HCT116 (cell line): ENCODE measurements at regions not wholly inside any gene's neighbourhood (a gene's known extent, or its start where the extent isn't known, plus 50 kb on each side); places are given as distances from the start of the nearest gene placed in this dataset.

ENCODE experiments used
- ATAC-seq: fragments of 200-7000 bp; cut with Tn5 transposase; 2 replicates; pipeline ENCODE4 v1.9.1; 2020; ENCODE audit warnings: mild to moderate bottlenecking, moderate library complexity
- BruUV-seq: library from RNA; stranded (reverse); fragments of 400-500 nt; replicated peaks from 2 replicates; lab custom pipeline; 2021; lab: Mats Ljungman, UMichigan
- CTCF ChIA-PET: fragments of 300-600 bp; sonication (Branson Sonifier 250); formaldehyde crosslinking; loops from one replicate; lab custom pipeline; 2021; ENCODE audit warnings: antibody characterized with exemption; lab: Charles Lee
- POLR2A ChIA-PET: fragments of 300-600, 350-600 bp; sonication (Branson Sonifier 250); formaldehyde crosslinking; loops from one replicate; lab custom pipeline; 2021; ENCODE audit warnings: antibody characterized with exemption; lab: Charles Lee
- RAD21 ChIA-PET, 2 experiments: fragments of 300-600 bp; sonication (Branson Sonifier 250); formaldehyde crosslinking; loops; one replicate each; lab custom pipeline; 2023; ENCODE audit warnings: low total read pairs in 2 of 2; ENCODE audit not compliant: uncharacterized antibody in 2 of 2, unreplicated experiment in 2 of 2, low non-redundant PET in 1 of 2; lab: Charles Lee
- DNase-seq: peaks from one replicate; pipeline ENCODE4 v3.0.0-alpha.2; 2010; ENCODE audit warnings: low read depth, low spot score
- H2AFZ ChIP-seq: fragments of 200-600 bp; shearing (Covaris generic), sonication (generic); 2 replicates; pipeline ENCODE4 v1.6.1; 2017; ENCODE audit warnings: low read depth, mixed run types, mixed read lengths, antibody characterized with exemption, low read length; ENCODE audit not compliant: poor library complexity, severe bottlenecking
- H3K27ac ChIP-seq: 2 replicates; pipeline ENCODE4 v1.5.1; 2012; ENCODE audit warnings: low read depth, low read length
- H3K27me3 ChIP-seq: fragments of 200-600 bp; sonication (generic); 2 replicates; pipeline ENCODE4 v1.6.1; 2016; ENCODE audit warnings: mixed run types, low read length, mixed read lengths; ENCODE audit not compliant: insufficient read depth
- H3K36me3 ChIP-seq, 2 experiments: fragments of 200-500 bp in 1 of 2; fragments of 200-600 bp in 1 of 2; sonication (Bioruptor generic) in 1 of 2; sonication (generic) in 1 of 2; 2 replicates each; pipeline versions ENCODE4 v1.5.1 to v1.6.1; 2014 to 2016; ENCODE audit warnings: low read length in 2 of 2, inconsistent platforms in 1 of 2, mixed read lengths in 1 of 2, mixed run types in 1 of 2; ENCODE audit not compliant: insufficient read depth in 2 of 2, control insufficient read depth in 1 of 2
- H3K4me1 ChIP-seq, 2 experiments: fragments of 200-600 bp in 1 of 2; sonication (generic) in 1 of 2; 2 replicates each; pipeline versions ENCODE4 v1.5.1 to v1.6.1; 2012 to 2017; ENCODE audit warnings: low read length in 2 of 2, inconsistent platforms in 1 of 2, mild to moderate bottlenecking in 1 of 2, mixed read lengths in 1 of 2, mixed run types in 1 of 2, moderate library complexity in 1 of 2; ENCODE audit not compliant: insufficient read depth in 2 of 2, control insufficient read depth in 1 of 2
- H3K4me2 ChIP-seq: fragments of 200-600 bp; sonication (generic); 2 replicates; pipeline ENCODE4 v1.6.1; 2017; ENCODE audit warnings: mixed run types, low read length, mixed read lengths
- H3K4me3 ChIP-seq, 2 experiments: fragments of 200-600 bp in 1 of 2; sonication (generic) in 1 of 2; replicated peaks in 1 of 2; 2 replicates each; pipeline ENCODE4 v1.5.1; 2011 to 2016; ENCODE audit warnings: low read length in 2 of 2, control low read depth in 1 of 2, low read depth in 1 of 2, mild to moderate bottlenecking in 1 of 2, mixed read lengths in 1 of 2, mixed run types in 1 of 2
- H3K79me2 ChIP-seq: fragments of 200-600 bp; sonication (generic); 2 replicates; pipeline ENCODE4 v1.6.1; 2017; ENCODE audit warnings: mild to moderate bottlenecking, mixed run types, low read length, moderate library complexity, mixed read lengths; ENCODE audit not compliant: insufficient read depth
- H3K9ac ChIP-seq: fragments of 200-600 bp; sonication (generic); 2 replicates; pipeline ENCODE4 v1.6.1; 2016; ENCODE audit warnings: low read length, mixed read lengths
- H3K9me2 ChIP-seq: fragments of 200-600 bp; sonication (generic), shearing (Covaris generic); 2 replicates; pipeline ENCODE4 v1.6.1; 2017; ENCODE audit warnings: mixed run types, mild to moderate bottlenecking, moderate library complexity; ENCODE audit not compliant: insufficient read depth
- H3K9me3 ChIP-seq, 2 experiments: fragments of 200-500 bp in 1 of 2; fragments of 200-600 bp in 1 of 2; sonication (Bioruptor generic) in 1 of 2; sonication (generic) in 1 of 2; 2 replicates each; pipeline ENCODE4 v1.6.1; 2014 to 2017; ENCODE audit warnings: low read length in 2 of 2, mixed read lengths in 2 of 2, inconsistent platforms in 1 of 2, low read depth in 1 of 2, mild to moderate bottlenecking in 1 of 2, mixed run types in 1 of 2, moderate library complexity in 1 of 2; ENCODE audit not compliant: control insufficient read depth in 1 of 2, insufficient read depth in 1 of 2
- H4K20me1 ChIP-seq: fragments of 200-600 bp; sonication (generic), shearing (Covaris generic); 2 replicates; pipeline ENCODE4 v1.6.1; 2017; ENCODE audit warnings: mixed run types, mild to moderate bottlenecking, moderate library complexity; ENCODE audit not compliant: insufficient read depth
- CBX3 ChIP-seq: IDR thresholded peaks from 2 replicates; pipeline ENCODE4 v1.6.1; 2012; ENCODE audit warnings: low read depth
- CEBPB ChIP-seq: IDR thresholded peaks from 2 replicates; pipeline ENCODE4 v1.6.1; 2012; ENCODE audit warnings: low read depth
- EGR1 ChIP-seq: IDR thresholded peaks from 2 replicates; pipeline ENCODE4 v1.6.1; 2012; ENCODE audit warnings: low read depth
- ELF1 ChIP-seq: IDR thresholded peaks from 2 replicates; pipeline ENCODE4 v1.6.1; 2012; ENCODE audit warnings: low read depth, borderline replicate concordance
- EZH2 ChIP-seq: fragments of 200-600 bp; sonication (generic); IDR thresholded peaks from 2 replicates; pipeline ENCODE4 v1.6.1; 2017; ENCODE audit warnings: antibody characterized with exemption, mixed run types
- EZH2phosphoT487 ChIP-seq: fragments of 200-600 bp; IDR thresholded peaks from 2 replicates; pipeline ENCODE4 v1.6.1; 2018; ENCODE audit warnings: antibody characterized with exemption, borderline replicate concordance
- FOSL1 ChIP-seq: IDR thresholded peaks from 2 replicates; pipeline ENCODE4 v1.6.1; 2012; ENCODE audit warnings: low read depth
- POLR2A ChIP-seq: IDR thresholded peaks from 2 replicates; pipeline ENCODE4 v1.7.0; 2011; ENCODE audit warnings: borderline replicate concordance; ENCODE audit not compliant: insufficient read depth, insufficient read length; ENCODE audit errors: extremely low read depth
- POLR2AphosphoS5 ChIP-seq: IDR thresholded peaks from 2 replicates; pipeline ENCODE4 v1.6.1; 2011; ENCODE audit warnings: mild to moderate bottlenecking, low read depth, low read length, moderate library complexity
- RAD21 ChIP-seq: IDR thresholded peaks from 2 replicates; pipeline ENCODE4 v1.6.1; 2012; ENCODE audit warnings: low read depth, mild to moderate bottlenecking
- SIN3A ChIP-seq: IDR thresholded peaks from 2 replicates; pipeline ENCODE4 v1.6.1; 2012; ENCODE audit warnings: low read depth
- SP1 ChIP-seq: IDR thresholded peaks from 2 replicates; pipeline ENCODE4 v1.6.1; 2012; ENCODE audit warnings: low read depth
- SRF ChIP-seq: IDR thresholded peaks from 2 replicates; pipeline ENCODE4 v1.6.1; 2012; ENCODE audit warnings: low read depth
- TCF7L2 ChIP-seq: IDR thresholded peaks from 2 replicates; pipeline ENCODE4 v1.7.0; 2011; ENCODE audit warnings: borderline replicate concordance, inconsistent platforms; ENCODE audit not compliant: insufficient read depth, insufficient read length; ENCODE audit errors: extremely low read depth
- ZFX ChIP-seq: fragments of 450-650 bp; IDR thresholded peaks from 2 replicates; pipeline ENCODE4 v1.6.1; 2017
- ZNF274 ChIP-seq: fragments of 200-500 bp; sonication (Bioruptor generic); IDR thresholded peaks from 2 replicates; pipeline ENCODE4 v1.6.1; 2014; ENCODE audit warnings: mild to moderate bottlenecking, low read depth, low read length, inconsistent platforms
- intact Hi-C: fragments of 100-400 bp; cut with micrococcal nuclease; formaldehyde crosslinking; loops from 2 replicates; pipeline ENCODE4 v1.10.0; 2022
- TF ChIP-seq, protein P1 (sequence below), 3 experiments: fragments of 200-600 bp in 1 of 3; sonication (generic) in 1 of 3; IDR thresholded peaks in 2 of 3; conservative IDR thresholded peaks in 1 of 3; 2 replicates each; pipeline ENCODE4 v1.5.1; 2012 to 2017; ENCODE audit warnings: low read depth in 2 of 3, low read length in 2 of 3, antibody characterized with exemption in 1 of 3, borderline replicate concordance in 1 of 3, control low read depth in 1 of 3, mild to moderate bottlenecking in 1 of 3, mixed read lengths in 1 of 3, mixed run types in 1 of 3, moderate library complexity in 1 of 3; ENCODE audit not compliant: insufficient read depth in 1 of 3
- TF ChIP-seq, protein P2 (sequence below): IDR thresholded peaks from 2 replicates; pipeline ENCODE4 v1.6.1; 2012
- TF ChIP-seq, protein P3 (sequence below): IDR thresholded peaks from 2 replicates; pipeline ENCODE4 v1.6.1; 2011; ENCODE audit warnings: mild to moderate bottlenecking, low read length, moderate library complexity; ENCODE audit not compliant: insufficient replicate concordance; ENCODE audit errors: extremely low read depth
- TF ChIP-seq, protein P4 (sequence below): IDR thresholded peaks from 2 replicates; pipeline ENCODE4 v1.6.1; 2012; ENCODE audit warnings: low read depth

DNA sequence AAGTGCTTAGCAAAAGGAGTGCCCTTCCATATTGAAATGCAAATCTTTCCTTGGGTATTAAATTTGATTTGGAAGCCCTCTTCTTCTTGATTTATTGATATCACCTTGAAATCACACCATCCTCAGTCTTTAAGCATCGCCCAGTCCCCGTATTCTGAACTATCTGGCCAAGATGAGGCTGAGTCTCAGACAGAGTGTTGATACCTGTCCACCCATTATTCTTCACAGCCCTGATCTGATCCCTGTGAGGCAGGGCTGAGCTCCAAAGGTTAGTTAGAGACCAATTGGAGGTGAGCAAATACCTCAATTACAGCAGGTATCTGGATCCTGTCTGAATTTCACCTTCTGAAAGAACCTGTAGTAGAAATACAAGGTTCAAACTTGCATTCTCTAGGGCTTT, 326.3 kb downstream of the FAT3 start:
- H3K4me2 ChIP-seq, result no peak overlapping the region
- no peaks in the 10 kb centered on the region for H3K9me2 ChIP-seq
- H4K20me1 ChIP-seq, result no peaks in the 10 kb centered on the region
- ChIA-PET RAD21 (no interaction called here), POLR2A (no interaction called here), CTCF (no interaction called here)
- H3K27ac ChIP-seq, result no peak overlapping the region
- intact Hi-C loops, result no loop called here
- no peaks in the 10 kb centered on the region for H3K79me2 ChIP-seq
- DNase-seq (no peak), ATAC-seq (no peak)
- H3K9me3 ChIP-seq, result peaks cover 0 to 7% of the 10 kb centered on the region in 2 experiments; a peak in 1 of 4 replicates
- no peak overlapping the region for H3K4me3 ChIP-seq
- TF ChIP-seq EGR1 (no peak), EZH2 (no peak), CEBPB (no peak), SP1 (no peak), SIN3A (no peak), POLR2AphosphoS5 (no peak), FOSL1 (no peak), SRF (no peak), EZH2phosphoT487 (no peak), CBX3 (no peak), RAD21 (no peak), ZFX (no peak), POLR2A (no peak), TCF7L2 (no peak), ZNF274 (no peak), ELF1 (no peak)
- TF ChIP-seq, protein P1, sequence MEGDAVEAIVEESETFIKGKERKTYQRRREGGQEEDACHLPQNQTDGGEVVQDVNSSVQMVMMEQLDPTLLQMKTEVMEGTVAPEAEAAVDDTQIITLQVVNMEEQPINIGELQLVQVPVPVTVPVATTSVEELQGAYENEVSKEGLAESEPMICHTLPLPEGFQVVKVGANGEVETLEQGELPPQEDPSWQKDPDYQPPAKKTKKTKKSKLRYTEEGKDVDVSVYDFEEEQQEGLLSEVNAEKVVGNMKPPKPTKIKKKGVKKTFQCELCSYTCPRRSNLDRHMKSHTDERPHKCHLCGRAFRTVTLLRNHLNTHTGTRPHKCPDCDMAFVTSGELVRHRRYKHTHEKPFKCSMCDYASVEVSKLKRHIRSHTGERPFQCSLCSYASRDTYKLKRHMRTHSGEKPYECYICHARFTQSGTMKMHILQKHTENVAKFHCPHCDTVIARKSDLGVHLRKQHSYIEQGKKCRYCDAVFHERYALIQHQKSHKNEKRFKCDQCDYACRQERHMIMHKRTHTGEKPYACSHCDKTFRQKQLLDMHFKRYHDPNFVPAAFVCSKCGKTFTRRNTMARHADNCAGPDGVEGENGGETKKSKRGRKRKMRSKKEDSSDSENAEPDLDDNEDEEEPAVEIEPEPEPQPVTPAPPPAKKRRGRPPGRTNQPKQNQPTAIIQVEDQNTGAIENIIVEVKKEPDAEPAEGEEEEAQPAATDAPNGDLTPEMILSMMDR (IDR thresholded peaks at IDR 0.05 in 2 of 3, conservative IDR thresholded peaks at IDR 0.05 in 1 of 3; ENCODE audit: borderline replicate concordance in 1 of 3, insufficient read depth in 1 of 3, low read depth in 2 of 3, low read length in 2 of 3), result no peak
- TF ChIP-seq, protein P2, sequence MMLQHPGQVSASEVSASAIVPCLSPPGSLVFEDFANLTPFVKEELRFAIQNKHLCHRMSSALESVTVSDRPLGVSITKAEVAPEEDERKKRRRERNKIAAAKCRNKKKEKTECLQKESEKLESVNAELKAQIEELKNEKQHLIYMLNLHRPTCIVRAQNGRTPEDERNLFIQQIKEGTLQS, result no peak
- TF ChIP-seq, protein P3, sequence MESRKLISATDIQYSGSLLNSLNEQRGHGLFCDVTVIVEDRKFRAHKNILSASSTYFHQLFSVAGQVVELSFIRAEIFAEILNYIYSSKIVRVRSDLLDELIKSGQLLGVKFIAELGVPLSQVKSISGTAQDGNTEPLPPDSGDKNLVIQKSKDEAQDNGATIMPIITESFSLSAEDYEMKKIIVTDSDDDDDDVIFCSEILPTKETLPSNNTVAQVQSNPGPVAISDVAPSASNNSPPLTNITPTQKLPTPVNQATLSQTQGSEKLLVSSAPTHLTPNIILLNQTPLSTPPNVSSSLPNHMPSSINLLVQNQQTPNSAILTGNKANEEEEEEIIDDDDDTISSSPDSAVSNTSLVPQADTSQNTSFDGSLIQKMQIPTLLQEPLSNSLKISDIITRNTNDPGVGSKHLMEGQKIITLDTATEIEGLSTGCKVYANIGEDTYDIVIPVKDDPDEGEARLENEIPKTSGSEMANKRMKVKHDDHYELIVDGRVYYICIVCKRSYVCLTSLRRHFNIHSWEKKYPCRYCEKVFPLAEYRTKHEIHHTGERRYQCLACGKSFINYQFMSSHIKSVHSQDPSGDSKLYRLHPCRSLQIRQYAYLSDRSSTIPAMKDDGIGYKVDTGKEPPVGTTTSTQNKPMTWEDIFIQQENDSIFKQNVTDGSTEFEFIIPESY, result no peak
- TF ChIP-seq, protein P4, sequence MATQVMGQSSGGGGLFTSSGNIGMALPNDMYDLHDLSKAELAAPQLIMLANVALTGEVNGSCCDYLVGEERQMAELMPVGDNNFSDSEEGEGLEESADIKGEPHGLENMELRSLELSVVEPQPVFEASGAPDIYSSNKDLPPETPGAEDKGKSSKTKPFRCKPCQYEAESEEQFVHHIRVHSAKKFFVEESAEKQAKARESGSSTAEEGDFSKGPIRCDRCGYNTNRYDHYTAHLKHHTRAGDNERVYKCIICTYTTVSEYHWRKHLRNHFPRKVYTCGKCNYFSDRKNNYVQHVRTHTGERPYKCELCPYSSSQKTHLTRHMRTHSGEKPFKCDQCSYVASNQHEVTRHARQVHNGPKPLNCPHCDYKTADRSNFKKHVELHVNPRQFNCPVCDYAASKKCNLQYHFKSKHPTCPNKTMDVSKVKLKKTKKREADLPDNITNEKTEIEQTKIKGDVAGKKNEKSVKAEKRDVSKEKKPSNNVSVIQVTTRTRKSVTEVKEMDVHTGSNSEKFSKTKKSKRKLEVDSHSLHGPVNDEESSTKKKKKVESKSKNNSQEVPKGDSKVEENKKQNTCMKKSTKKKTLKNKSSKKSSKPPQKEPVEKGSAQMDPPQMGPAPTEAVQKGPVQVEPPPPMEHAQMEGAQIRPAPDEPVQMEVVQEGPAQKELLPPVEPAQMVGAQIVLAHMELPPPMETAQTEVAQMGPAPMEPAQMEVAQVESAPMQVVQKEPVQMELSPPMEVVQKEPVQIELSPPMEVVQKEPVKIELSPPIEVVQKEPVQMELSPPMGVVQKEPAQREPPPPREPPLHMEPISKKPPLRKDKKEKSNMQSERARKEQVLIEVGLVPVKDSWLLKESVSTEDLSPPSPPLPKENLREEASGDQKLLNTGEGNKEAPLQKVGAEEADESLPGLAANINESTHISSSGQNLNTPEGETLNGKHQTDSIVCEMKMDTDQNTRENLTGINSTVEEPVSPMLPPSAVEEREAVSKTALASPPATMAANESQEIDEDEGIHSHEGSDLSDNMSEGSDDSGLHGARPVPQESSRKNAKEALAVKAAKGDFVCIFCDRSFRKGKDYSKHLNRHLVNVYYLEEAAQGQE, result no peak
- no TSS peak for BruUV-seq
- no peaks in the 10 kb centered on the region for H3K36me3 ChIP-seq
- no peak overlapping the region for H2AFZ ChIP-seq
- no peaks in the 10 kb centered on the region for H3K27me3 ChIP-seq
- H3K9ac ChIP-seq, result no peak overlapping the region
- H3K4me1 ChIP-seq, result no peaks in the 10 kb centered on the region
